T-helper 1 cell treated with Interleukin-12 subunit alpha and Interleukin-12 subunit beta and Interleukin-4 antibody, amounts not matched to agents 30 ng/mL and 1 ng/mL, for 36 hours (primary cell): ENCODE measurements at regions not wholly inside any gene's neighbourhood (a gene's known extent, or its start where the extent isn't known, plus 50 kb on each side); places are given as distances from the start of the nearest gene placed in this dataset.

ENCODE experiments used
- intact Hi-C: fragments of 100-400 bp; cut with micrococcal nuclease; formaldehyde crosslinking; loops from one replicate; pipeline ENCODE4 v1.15.1; 2024

DNA sequence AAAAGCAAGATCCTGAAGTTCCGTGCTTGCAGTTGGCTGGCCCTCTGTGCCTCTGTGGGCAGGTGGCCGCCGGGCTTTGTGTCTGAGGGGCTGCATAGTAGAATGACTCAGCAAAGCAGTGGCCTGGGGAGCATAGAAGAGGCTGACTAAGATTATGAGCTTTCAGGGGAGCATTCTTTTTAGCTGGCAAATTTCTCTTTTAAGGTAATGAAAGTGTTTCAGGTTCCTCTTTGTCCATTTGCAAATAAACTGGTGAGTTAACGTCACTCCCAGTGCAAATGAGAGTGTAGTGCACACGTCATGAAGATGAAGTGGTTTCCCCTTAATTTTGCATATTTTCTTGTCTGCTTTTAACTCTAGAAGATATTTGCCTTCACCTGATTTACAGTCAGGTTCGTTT lies 98.6 kb downstream of the BCL2L11 start:
- intact Hi-C loops, result no loop called here

DNA sequence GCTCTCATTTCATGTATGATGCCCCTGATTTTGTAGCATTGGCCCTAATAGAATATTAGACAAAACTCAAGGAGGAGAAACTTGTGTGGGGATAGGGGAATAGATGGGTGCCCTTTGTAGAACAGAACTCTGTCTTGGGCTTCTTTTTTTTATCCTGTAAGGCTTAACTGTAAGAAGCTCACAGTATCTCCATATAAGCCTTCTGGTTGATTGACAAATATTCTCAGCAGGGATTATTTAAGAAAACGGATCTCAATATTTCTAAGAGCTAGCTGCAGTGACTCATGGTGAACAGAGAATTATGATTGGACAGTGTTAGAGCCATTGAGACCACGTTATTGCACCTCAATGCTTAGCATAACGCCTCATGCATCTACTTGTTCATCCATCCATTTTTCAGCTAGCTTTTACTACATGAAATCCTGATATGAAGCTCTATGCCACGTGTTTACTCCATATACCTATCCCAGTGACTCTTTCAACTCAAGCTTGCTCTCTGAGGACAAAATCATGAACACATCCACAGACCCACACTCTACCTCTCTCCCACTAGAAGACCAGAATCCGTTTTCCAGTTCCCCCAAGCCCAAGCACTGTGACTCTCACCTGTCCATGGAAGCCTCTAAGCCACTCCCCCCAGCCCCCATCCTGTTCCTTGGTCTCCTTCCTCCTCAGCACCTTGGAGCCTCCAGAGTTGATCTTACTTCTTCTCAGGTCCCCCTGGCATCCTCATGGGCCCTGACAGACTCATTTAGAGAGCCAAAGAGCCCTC lies 99.2 kb downstream of the BCL2L11 start:
- intact Hi-C loops, result no loop called here

DNA sequence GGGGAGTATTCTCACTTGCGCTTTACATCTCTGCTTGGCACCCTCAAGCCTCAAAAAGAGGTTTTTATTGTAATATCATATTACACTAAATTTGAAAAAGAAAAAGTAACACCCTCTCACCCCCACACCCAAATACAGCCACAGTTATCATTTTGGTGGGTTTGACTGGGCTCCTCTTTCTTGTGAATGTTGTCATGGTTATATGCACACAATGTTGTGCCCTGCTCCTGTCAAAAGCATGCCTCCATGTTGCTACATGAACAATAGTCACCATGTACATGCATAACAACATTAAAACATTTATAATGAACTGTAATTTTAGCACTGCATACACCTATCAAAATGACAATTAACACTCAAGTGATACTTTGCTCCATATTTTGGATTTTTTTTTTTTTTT lies 100.2 kb downstream of the BCL2L11 start:
- intact Hi-C loops, result no loop called here

DNA sequence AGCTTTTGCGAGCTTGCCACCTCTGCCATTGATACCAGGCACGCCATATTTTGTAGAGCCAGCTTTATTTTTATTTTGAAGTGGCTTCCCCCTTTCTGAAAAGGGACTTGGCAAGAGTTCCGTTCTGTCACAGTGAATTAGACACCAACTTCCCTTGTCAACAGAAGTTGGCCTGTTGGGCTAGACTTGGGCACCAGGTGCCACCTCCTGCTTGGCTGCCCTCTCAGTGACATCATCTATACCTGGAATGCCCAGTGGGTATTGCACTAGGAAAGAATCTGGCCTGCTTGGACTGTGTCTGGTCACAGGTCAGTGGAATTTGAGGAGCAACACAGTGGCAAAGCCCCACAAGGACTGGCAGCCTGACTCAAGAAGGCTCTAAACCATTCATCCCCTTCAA lies 101.0 kb downstream of the BCL2L11 start:
- intact Hi-C loops, result no loop called here

DNA sequence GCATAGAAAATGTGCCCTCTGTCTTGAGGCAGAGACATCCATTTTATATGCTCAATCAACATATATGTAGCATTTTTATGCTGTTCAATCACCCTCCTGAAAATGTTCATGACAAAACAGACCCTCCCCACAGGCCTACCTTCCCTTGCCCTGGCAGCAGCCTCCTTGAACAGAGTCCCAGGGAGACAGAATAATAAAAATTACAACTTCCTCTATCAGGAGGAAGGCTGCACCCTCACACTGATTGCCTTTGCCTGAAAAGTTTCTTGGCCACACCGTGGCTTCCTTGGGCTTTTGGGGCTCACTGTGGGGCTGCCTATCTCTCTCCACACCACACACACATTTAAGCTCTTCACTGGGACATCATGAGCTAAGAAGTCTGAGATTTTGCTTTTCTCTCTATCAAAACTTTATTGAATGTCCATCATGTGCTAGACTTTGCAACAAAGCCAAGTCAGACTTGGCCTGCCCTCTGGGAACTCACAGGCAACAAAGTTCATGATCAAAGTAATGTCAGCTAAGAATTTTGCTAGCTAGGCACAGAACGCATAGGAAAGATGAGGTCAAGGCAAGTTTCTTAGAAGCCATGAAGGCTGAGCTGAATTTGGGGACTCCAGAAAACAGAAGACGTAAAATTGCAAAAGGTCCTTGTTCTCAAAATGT lies 101.6 kb downstream of the BCL2L11 start:
- intact Hi-C loops, result no loop called here

DNA sequence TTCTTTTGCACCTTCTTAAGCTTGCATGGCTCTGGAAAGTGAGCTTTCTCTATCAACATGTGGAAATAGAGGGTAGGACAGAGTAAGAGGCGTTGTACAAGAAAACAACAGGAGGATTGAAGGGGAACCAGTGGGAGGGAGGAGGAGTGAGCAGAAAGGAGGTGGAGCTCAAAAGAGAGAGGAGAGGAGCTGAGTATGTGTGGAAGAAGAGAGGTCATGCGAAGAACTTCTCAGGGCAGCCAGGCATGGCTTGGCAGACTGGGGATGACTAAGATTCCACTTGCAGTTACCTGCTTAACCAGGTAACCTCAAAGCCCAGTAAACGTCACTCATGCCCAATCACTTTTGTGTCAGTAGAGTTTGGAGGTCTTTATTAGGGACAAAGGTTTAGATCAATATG lies 105.1 kb downstream of the BCL2L11 start:
- intact Hi-C loops, result no loop called here

DNA sequence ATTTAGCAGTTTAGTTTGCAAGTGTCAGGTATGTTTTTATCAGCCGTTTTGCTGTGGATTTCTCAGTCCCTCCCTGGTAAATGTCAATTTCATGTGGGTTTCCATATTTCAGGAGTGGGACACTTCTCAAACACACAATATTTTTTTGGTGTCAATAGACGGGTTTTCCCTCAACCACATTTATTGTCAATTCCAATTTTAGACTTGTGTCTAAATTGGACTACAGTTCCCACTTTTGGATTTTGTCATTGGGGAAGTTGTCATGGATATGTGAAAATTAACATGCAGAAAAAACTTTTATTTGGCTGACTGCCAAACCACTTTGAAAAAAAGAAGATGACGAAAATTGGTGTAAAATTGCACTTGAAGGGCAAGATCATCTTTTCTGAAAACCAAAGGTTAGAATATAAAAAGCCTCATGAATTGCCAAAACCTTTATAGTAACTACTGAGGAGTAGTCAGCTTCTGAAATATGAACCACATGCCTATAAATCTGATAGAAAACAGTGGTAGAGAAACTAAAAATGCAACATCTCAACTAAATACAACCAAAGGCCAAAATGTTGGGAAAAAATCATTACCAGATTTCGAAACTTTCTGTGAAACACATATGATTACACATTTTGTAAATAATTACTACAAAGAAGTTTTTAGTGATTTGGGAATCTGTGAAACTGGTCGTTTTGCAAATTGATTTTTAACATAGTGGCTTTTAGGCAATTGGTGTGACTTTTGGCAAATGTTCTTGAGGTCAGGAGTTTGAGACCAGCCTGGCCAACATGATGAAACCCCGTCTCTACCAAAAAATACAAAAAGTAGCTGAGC lies 106.4 kb downstream of the BCL2L11 start:
- intact Hi-C loops, result no loop called here

DNA sequence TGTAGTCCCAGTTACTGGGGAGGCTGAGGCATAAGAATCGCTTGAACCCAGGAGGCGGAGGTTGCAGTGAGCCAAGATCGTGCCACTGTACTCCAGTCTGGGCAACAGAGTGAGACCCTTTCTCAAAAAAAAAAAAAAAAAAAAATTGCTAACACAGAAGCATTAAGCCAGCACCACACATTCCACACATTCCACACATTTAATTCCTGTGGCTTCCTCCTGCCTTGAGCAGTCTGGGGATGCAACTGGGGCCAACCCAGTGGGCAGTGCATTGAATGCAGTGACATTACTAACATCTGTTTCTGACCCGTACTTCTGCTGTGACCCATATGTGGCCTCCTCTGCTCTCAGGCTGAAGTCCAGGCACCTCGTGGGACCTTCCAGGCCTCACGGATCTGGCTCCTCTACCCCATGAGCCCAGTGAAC lies 107.0 kb downstream of the BCL2L11 start:
- intact Hi-C loops, result no loop called here

DNA sequence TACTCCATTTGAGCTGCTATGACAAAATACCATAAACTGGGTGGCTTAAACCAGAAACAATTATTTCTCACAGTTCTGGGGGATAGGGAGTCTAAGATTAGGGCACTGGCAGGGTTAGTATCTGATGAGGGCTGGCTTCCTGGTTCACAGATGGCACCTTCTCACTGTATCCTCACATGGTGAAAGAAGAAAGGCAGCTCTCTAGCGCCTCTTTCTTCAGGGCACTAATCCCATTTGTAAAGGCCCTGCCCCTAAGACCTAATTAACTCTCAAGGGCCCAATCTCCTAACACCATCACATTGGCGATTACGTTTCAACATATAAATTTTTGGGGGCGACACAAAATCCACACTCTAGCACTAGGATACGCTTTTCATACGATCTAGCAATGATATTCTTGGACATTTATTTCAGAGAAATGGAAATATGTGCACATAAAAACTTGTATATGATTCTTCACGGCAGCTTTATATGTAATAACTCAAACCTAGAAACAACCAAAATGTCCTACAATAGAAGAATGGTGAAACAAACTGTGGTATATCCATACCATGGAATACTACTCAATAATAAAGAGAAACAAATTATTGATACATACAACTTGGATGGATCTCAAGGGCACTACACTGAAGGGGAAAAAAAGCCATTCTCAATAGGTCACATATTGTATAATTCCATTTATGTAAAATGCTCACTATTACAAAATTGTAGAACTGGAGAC lies 111.0 kb downstream of the BCL2L11 start:
- intact Hi-C loops, result no loop called here

DNA sequence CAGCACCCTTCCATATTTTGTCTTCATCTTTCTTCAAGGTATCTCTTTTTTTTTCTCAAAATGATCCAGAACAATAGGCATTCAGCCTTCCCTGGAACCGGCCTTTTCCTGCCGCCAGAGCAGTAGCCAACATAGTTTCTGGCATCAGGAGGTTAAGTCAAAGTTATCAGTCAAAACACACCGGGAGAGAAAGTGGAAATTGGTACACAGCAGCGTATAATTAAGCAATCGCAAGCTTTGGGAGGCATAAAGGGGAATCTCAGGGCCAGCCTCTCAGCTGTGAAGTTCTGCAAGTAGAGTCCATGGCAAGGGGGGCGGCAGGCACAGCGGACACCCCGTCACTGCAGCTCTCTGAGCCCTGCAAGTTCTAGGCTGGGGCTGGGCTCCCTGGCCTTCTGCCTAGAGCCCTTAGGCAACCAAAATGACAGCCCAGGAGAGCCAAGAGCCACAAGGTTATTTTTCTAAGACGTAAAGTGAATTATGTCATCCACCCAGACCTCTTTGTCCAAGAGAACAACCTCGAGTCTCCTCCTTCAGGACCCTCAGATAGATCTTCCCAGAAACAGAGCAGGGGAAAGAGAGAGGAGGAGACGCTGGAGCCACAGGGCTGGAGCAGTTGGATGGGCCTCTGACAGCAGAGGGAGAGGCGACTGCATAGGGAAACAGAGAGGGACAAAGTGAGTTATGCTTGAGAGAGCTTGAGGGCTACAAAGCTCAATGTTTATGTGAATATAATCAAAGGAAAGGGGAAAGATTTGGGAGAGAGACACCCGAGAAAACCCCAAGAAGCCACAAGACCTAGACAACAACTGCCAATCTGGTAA lies 114.7 kb downstream of the BCL2L11 start:
- intact Hi-C loops, result no loop called here

DNA sequence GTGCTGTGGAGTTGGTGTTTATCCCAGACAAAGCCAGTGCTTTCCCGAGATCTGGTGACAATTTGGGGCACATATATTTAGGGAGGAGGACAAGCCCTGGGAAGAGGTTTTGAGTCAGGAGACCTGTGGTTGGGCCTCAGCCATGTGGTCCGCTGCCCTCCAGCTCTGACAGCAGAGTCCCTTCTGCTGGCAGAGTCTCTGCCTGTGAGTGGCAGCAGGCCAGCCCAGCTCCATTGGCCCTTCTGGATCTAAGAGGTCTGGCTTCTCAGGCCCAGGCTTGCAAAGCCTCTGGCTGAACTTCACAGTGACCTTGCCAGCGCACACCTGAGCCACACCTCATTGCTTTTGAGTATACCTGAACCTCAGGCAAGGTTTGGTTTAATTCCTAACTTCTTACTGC lies 115.3 kb downstream of the BCL2L11 start:
- intact Hi-C loops, result no loop called here

DNA sequence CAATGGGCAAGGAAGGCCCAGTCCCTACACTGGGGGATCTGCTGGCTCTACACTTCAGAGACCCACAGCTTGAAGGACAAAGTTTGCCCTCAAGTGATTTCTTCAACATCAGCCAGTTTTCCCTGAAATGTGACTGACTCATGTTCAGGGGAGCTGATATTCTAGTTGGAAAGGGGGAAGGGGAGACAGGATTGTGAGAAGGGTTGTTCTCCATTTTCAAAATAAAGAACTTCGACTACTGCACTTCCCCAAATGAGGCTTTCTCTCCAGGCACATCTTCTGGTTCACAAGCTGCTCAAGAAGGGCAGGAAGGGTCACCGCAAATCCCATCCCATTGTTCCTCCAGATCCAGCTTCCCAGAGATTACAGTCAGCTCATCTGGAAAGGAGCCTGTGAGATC lies 117.6 kb downstream of the BCL2L11 start:
- intact Hi-C loops, result loop anchor here (2.0 kb wide), 2 partner anchors 29 to 117 kb away; partner anchors contain the start of gene BCL2L11

DNA sequence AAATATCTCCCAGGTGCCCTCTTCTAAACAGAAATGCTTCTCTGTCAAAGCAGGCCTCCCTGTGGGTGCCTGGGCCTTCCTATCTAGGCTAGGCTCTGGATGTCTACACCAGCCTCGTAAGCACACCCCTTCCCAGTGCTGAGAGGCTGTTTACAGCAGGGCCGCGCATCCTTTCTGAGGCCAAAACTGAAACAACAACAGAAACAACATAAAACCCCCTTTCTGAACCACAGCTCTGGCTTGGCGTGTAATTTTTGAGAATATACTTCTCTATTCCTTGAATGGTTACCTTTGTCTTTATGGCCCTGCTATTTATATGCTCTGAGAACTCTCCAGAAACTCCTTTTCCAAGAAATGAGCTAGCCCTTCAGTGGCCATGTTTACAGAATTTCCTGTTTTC lies 118.4 kb downstream of the BCL2L11 start:
- intact Hi-C loops, result loop anchor here (1.0 to 2.0 kb wide), 4 partner anchors 30 to 467 kb away; partner anchors contain the start of gene BCL2L11

DNA sequence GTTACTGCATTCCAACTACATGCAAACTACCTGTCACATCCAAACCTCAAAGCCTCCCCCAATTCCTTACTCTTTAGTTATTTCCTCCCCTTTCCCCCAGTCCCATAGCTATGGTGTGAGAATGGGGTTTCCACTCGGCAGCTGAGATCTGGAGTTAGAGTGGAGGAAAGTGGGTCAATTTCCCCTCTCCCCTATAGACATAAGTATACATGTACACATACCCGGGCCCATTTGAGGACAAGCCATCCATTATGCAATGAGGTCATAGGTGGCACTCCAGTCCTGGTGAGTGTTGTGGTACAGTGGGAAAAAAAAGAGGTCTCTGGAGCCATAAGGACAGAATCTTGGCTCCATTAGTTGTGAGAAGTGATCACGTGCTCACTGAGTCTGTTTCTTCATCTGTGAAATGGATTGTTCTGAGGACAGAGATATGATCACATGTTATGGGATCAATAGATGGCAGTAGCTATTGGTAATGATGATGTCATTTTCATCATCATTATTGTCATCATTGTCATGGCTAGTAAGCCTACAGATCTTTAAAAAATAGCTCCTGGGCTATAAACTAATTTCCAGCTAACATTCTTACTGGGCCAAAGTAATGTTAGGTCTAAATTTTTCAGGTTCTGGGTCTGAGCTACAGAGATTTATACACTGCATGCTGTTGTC lies 119.0 kb downstream of the BCL2L11 start:
- intact Hi-C loops, result loop anchor here (1.0 to 2.0 kb wide), 4 partner anchors 31 to 467 kb away; partner anchors contain the start of gene BCL2L11

DNA sequence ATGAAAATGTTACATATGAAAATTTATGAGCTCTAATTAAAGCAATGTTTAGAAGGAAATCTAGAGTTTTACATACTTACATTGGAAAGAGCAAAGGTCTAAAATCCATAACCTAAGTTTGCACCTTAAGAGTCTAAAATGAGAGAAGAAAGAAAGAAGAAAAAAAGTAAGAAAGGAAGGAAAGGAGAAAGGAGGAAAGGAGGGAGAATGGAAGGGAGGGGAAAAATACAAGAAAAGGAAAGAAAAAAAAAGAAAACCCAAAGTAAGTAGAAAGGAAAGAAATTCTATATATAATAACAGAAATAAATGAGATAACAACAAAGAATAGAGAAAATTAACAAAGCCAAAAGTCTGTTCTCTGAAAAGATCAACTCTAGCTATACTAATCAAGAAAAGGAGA lies 122.6 kb downstream of the BCL2L11 start:
- intact Hi-C loops, result no loop called here

DNA sequence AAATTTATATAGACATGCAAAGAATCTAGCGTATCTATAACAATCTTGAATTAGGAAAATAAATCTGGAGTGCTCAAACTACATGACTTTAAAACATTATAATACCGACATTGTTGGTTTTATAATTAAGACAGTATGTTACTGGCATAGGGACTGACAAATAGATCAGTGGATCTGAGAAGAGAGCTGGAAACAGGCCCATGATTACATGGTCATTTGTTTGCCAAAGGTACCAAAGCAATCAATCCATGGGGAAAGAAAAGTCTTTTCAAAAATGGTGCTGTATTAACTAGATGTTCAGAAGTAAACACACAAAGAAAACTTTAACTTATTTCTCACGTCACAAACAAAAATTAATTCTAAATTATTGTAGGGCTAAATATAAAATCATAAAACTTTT lies 124.2 kb downstream of the BCL2L11 start:
- intact Hi-C loops, result no loop called here

DNA sequence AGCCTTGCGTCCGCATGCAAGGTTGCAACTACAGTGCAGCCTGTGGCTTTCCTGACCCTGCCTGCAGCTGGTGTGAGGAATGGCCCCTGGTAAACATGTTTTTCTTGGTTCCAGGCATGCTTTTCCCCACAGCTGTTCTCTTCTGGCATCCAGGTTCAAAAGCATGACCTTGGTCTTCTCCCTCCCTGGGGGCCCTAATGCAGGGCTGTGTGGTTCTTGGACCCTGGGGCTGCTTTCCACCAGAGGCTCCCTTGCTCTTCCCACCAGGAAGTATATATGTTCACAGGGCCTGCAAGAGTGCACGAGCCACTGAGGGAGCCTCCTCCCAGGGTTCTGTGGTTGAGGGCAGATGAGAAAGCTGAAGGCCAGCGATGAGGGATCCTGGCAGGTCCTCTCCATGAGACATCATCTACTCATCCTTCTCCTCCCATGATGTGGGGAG lies 125.9 kb downstream of the BCL2L11 start:
- intact Hi-C loops, result no loop called here

DNA sequence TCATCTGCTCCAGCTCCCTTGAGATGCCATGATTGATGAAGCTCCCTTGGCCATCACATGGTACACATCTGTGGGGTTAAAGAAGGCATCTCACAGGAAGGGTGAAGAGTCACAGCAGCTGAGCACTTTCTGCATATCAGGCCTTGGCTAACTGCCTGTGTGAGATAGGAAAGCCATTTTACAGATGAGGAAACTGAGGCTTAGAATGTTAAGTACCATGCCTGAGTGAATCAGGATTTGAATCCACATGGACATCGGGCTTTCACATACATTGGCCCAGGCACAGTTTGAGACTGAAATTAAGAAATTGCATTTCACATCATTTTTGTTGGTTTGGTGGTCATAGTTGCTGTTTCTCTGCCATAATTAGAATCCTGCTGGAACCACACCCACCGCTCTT lies 126.8 kb downstream of the BCL2L11 start:
- intact Hi-C loops, result no loop called here

DNA sequence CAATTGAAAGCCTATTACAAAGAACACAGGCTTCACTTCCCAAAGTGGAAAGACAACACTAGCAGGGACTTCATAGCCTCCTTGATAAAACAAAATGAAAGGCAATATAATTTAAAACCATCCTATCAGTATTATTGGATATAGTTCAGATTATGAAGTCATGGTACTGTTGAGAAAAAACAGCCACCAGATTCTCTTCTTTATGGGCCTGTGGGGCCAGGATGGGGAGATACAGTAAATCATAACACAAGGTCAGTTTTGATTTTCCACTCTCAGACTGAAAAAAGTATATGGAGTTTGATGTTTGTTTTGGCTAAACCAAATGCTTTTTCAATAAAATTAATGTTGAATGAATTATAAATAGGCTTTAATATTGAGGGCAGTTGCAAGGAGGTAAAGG lies 129.1 kb downstream of the BCL2L11 start:
- intact Hi-C loops, result loop anchor here (5.0 kb wide), 1 partner anchor 38 kb away; no protein-coding TSS in a partner anchor
